H1 (cell line): ENCODE measurements at regions not wholly inside any gene's neighbourhood (a gene's known extent, or its start where the extent isn't known, plus 50 kb on each side); places are given as distances from the start of the nearest gene placed in this dataset.

ENCODE experiments used
- CTCF ChIA-PET: fragments of 300-600 bp; sonication (Branson Sonifier 250); formaldehyde crosslinking; loops from one replicate; lab custom pipeline; 2021; ENCODE audit not compliant: partially characterized antibody; lab: Charles Lee
- POLR2A ChIA-PET: fragments of 300-600 bp; sonication (Branson Sonifier 250); formaldehyde crosslinking; loops from one replicate; lab custom pipeline; 2021; ENCODE audit warnings: inconsistent platforms; ENCODE audit not compliant: partially characterized antibody; lab: Charles Lee
- DNase-seq, 2 experiments: peaks; one replicate each; pipeline versions ENCODE4 v3.0.0 to v3.0.0-alpha.2; 2010 to 2022; ENCODE audit warnings: low spot score in 2 of 2, low read depth in 1 of 2, mixed read lengths in 1 of 2
- FAIRE-seq: peaks from 2 replicates; lab custom pipeline; 2011; peaks lifted over from hg19 to GRCh38; lab: Jason Lieb, UNC
- H2AFZ ChIP-seq: 2 replicates; pipeline ENCODE4 v1.8.1; 2012; ENCODE audit warnings: low read length, inconsistent platforms
- H2AK5ac ChIP-seq: 2 replicates; pipeline ENCODE4 v1.6.1; 2013; ENCODE audit warnings: low read depth, low read length
- H2BK120ac ChIP-seq: replicated peaks from 2 replicates; pipeline ENCODE3; 2013; ENCODE audit warnings: low read depth, low read length, inconsistent platforms
- H2BK12ac ChIP-seq: 2 replicates; pipeline ENCODE4 v1.6.1; 2013; ENCODE audit warnings: low read depth, low read length
- H2BK15ac ChIP-seq: 2 replicates; pipeline ENCODE4 v1.6.1; 2013; ENCODE audit warnings: low read length
- H2BK20ac ChIP-seq: 2 replicates; pipeline ENCODE4 v1.6.1; 2013; ENCODE audit warnings: low read length
- H2BK5ac ChIP-seq: 2 replicates; pipeline ENCODE4 v1.6.1; 2013; ENCODE audit warnings: low read depth, low read length
- H3K14ac ChIP-seq: 2 replicates; pipeline ENCODE4 v1.6.1; 2013; ENCODE audit warnings: inconsistent platforms; ENCODE audit not compliant: insufficient read length
- H3K18ac ChIP-seq: 2 replicates; pipeline ENCODE4 v1.6.1; 2013; ENCODE audit warnings: low read length; ENCODE audit errors: extremely low read depth
- H3K23ac ChIP-seq: 2 replicates; pipeline ENCODE4 v1.6.1; 2013; ENCODE audit warnings: inconsistent platforms; ENCODE audit not compliant: insufficient read length
- H3K23me2 ChIP-seq: 2 replicates; pipeline ENCODE4 v1.6.1; 2013; ENCODE audit warnings: low read depth, low read length
- H3K27ac ChIP-seq: 2 replicates; pipeline ENCODE4 v1.6.1; 2011; ENCODE audit warnings: low read depth, low read length, inconsistent platforms
- H3K27me3 ChIP-seq, 4 experiments: replicated peaks in 1 of 4; 1 replicate in 1 of 4; 2 replicates in 3 of 4; pipeline versions ENCODE4 v1.6.1 to v1.8.1; 2011 to 2013; ENCODE audit warnings: low read length in 3 of 4, mild to moderate bottlenecking in 3 of 4, inconsistent platforms in 2 of 4, mixed read lengths in 2 of 4, moderate library complexity in 1 of 4; ENCODE audit not compliant: control insufficient read depth in 3 of 4, insufficient read depth in 3 of 4; ENCODE audit errors: extremely low read depth in 1 of 4
- H3K36me3 ChIP-seq, 4 experiments: 2 replicates each; pipeline versions ENCODE4 v1.6.1 to v1.8.1; 2011 to 2013; ENCODE audit warnings: mild to moderate bottlenecking in 4 of 4, low read length in 3 of 4, moderate library complexity in 2 of 4, control low read depth in 1 of 4, inconsistent platforms in 1 of 4; ENCODE audit not compliant: insufficient read depth in 4 of 4, control insufficient read depth in 2 of 4
- H3K4ac ChIP-seq: replicated peaks from 2 replicates; pipeline ENCODE3; 2013; ENCODE audit warnings: low read length, low read depth, mixed read lengths, inconsistent platforms; ENCODE audit not compliant: insufficient read length
- H3K4me1 ChIP-seq, 4 experiments: replicated peaks in 1 of 4; 1 replicate in 1 of 4; 2 replicates in 3 of 4; pipeline versions ENCODE4 v1.6.1 to v1.8.1; 2011 to 2013; ENCODE audit warnings: low read length in 3 of 4, inconsistent platforms in 2 of 4, mixed read lengths in 1 of 4; ENCODE audit not compliant: insufficient read depth in 4 of 4, control insufficient read depth in 3 of 4
- H3K4me2 ChIP-seq, 2 experiments: 2 replicates each; pipeline versions ENCODE4 v1.6.1 to v1.8.1; 2011 to 2013; ENCODE audit warnings: low read depth in 2 of 2, low read length in 2 of 2, control low read depth in 1 of 2, inconsistent platforms in 1 of 2, mild to moderate bottlenecking in 1 of 2; ENCODE audit not compliant: insufficient read depth in 1 of 2
- H3K4me3 ChIP-seq, 4 experiments: fragments of 200-600, 300-600 bp in 1 of 4; sonication (generic), shearing (Covaris generic), sonication (Bioruptor Twin) in 1 of 4; 2 replicates each; pipeline versions ENCODE4 v1.5.1 to v1.8.1; 2011 to 2016; ENCODE audit warnings: low read length in 4 of 4, low read depth in 3 of 4, control low read depth in 2 of 4, inconsistent platforms in 2 of 4, mild to moderate bottlenecking in 2 of 4, mixed read lengths in 1 of 4, moderate library complexity in 1 of 4; ENCODE audit not compliant: insufficient read depth in 2 of 4; ENCODE audit errors: extremely low read depth in 1 of 4
- H3K56ac ChIP-seq: replicated peaks from 2 replicates; pipeline ENCODE3; 2013; ENCODE audit warnings: low read depth, mild to moderate bottlenecking, mixed read lengths, low read length, inconsistent platforms; ENCODE audit not compliant: insufficient read length
- H3K79me1 ChIP-seq: 2 replicates; pipeline ENCODE4 v1.6.1; 2013; ENCODE audit warnings: low read depth, low read length, control low read depth
- H3K79me2 ChIP-seq, 2 experiments: 2 replicates each; pipeline versions ENCODE4 v1.6.1 to v1.8.1; 2012 to 2013; ENCODE audit warnings: low read length in 2 of 2, mild to moderate bottlenecking in 2 of 2, inconsistent platforms in 1 of 2; ENCODE audit not compliant: insufficient read depth in 2 of 2, control insufficient read depth in 1 of 2
- H3K9ac ChIP-seq, 4 experiments: replicated peaks in 1 of 4; 1 replicate in 1 of 4; 2 replicates in 3 of 4; pipeline versions ENCODE4 v1.6.1 to v1.8.1; 2011 to 2013; ENCODE audit warnings: low read depth in 3 of 4, low read length in 3 of 4, control low read depth in 2 of 4, mild to moderate bottlenecking in 2 of 4, moderate library complexity in 2 of 4, inconsistent platforms in 1 of 4; ENCODE audit errors: extremely low read depth in 1 of 4
- H3K9me3 ChIP-seq, 2 experiments: 2 replicates each; pipeline versions ENCODE4 v1.6.1 to v1.8.1; 2012 to 2013; ENCODE audit warnings: mild to moderate bottlenecking in 2 of 2, moderate library complexity in 2 of 2, control low read depth in 1 of 2, inconsistent platforms in 1 of 2, low read depth in 1 of 2, low read length in 1 of 2, mixed read lengths in 1 of 2; ENCODE audit not compliant: insufficient read depth in 2 of 2
- H4K20me1 ChIP-seq, 2 experiments: replicated peaks in 1 of 2; 2 replicates each; pipeline versions ENCODE3 to v1.8.1; 2011 to 2013; ENCODE audit warnings: inconsistent platforms in 2 of 2, low read length in 2 of 2, mild to moderate bottlenecking in 1 of 2; ENCODE audit not compliant: insufficient read depth in 2 of 2, control insufficient read depth in 1 of 2
- H4K5ac ChIP-seq: 2 replicates; pipeline ENCODE4 v1.6.1; 2013; ENCODE audit warnings: low read length, low read depth, mixed read lengths, inconsistent platforms; ENCODE audit not compliant: insufficient read length
- H4K8ac ChIP-seq: 2 replicates; pipeline ENCODE4 v1.8.0; 2013; ENCODE audit warnings: mild to moderate bottlenecking, moderate library complexity, low read length, inconsistent platforms; ENCODE audit not compliant: insufficient read depth; ENCODE audit errors: extremely low read depth
- H4K91ac ChIP-seq: replicated peaks from 2 replicates; pipeline ENCODE3; 2013; ENCODE audit warnings: low read length, mixed read lengths, inconsistent platforms; ENCODE audit not compliant: insufficient read length
- ATF2 ChIP-seq: IDR thresholded peaks from 2 replicates; pipeline ENCODE4 v1.6.1; 2012; ENCODE audit warnings: low read length, inconsistent platforms
- CTCF ChIP-seq, 3 experiments: IDR thresholded peaks; 1 replicate in 2 of 3; 2 replicates in 1 of 3; pipeline versions ENCODE4 v1.5.1 to v1.6.1; 2011; ENCODE audit warnings: low read length in 3 of 3, mild to moderate bottlenecking in 3 of 3, inconsistent platforms in 2 of 3, low read depth in 1 of 3, moderate library complexity in 1 of 3; ENCODE audit not compliant: insufficient read depth in 1 of 3; ENCODE audit errors: control extremely low read depth in 1 of 3
- E2F6 ChIP-seq: IDR thresholded peaks from 2 replicates; pipeline ENCODE4 v1.6.1; 2012; ENCODE audit warnings: inconsistent platforms
- EP300 ChIP-seq, 2 experiments: IDR thresholded peaks; 1 replicate in 1 of 2; 2 replicates in 1 of 2; pipeline ENCODE4 v1.6.1; 2011 to 2012; ENCODE audit warnings: low read depth in 2 of 2, low read length in 2 of 2, mild to moderate bottlenecking in 2 of 2, borderline replicate concordance in 1 of 2, inconsistent platforms in 1 of 2, moderate library complexity in 1 of 2
- EZH2 ChIP-seq: fragments of 200-600 bp; sonication (generic); IDR thresholded peaks from 2 replicates; pipeline ENCODE4 v1.7.1; 2012; ENCODE audit warnings: low read depth, mild to moderate bottlenecking, moderate library complexity, low read length, inconsistent platforms; ENCODE audit not compliant: severe bottlenecking
- RAD21 ChIP-seq, 2 experiments: IDR thresholded peaks in 1 of 2; conservative IDR thresholded peaks in 1 of 2; 2 replicates each; pipeline ENCODE4 v1.6.1; 2011; ENCODE audit warnings: low read depth in 2 of 2, low read length in 2 of 2, improper control_type of control experiment in 1 of 2, inconsistent platforms in 1 of 2, mild to moderate bottlenecking in 1 of 2, moderate library complexity in 1 of 2
- RXRA ChIP-seq: IDR thresholded peaks from 2 replicates; pipeline ENCODE4 v1.6.1; 2011; ENCODE audit warnings: low read depth, mild to moderate bottlenecking, low read length, moderate library complexity; ENCODE audit not compliant: insufficient read depth
- SIRT6 ChIP-seq: IDR thresholded peaks from one replicate; pipeline ENCODE4 v1.7.1; 2012; ENCODE audit warnings: low read length, inconsistent platforms
- SP1 ChIP-seq: IDR thresholded peaks from 2 replicates; pipeline ENCODE4 v1.6.1; 2011; ENCODE audit warnings: low read depth, low read length

DNA sequence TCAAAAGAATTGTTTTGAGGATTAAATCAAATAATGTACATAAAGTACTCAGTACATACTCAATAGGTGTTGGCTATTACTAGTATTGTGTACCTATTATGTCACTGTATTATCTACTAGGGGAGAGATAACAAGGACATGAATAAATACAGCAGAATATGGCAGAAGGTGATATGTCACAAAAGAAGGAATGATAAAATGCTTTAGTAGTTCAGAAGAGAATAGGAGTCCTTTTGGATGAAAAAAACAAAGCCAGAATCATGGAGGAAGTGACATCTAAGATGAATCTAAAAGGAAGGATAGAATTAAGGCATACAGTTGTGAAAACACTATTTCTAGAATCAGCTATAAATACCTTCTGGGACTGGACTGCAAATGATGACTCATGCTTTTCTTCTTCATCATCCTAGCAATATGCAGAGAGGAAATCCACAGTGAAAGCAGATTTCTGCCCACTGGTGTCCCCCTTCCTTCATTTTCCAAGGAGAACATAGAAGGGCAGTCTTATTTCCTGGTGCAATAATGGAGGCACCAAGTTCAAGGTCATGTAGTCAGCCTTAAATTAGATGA lies 98.7 kb downstream of the GLUD2 start:
- H4K5ac ChIP-seq = no peak overlapping the region
- no peak overlapping the region for H2BK12ac ChIP-seq
- no peaks in the 10 kb centered on the region for H3K36me3 ChIP-seq
- H3K56ac ChIP-seq = no peak overlapping the region
- H3K23ac ChIP-seq = no peak overlapping the region
- H3K79me2 ChIP-seq = no peaks in the 10 kb centered on the region
- no peaks in the 10 kb centered on the region for H3K23me2 ChIP-seq
- DNase-seq (no peak), FAIRE-seq (no peak)
- peaks cover 0 to 4% of the 10 kb centered on the region in 2 experiments; a peak in 3 of 4 replicates for H3K9me3 ChIP-seq
- no peak overlapping the region for H2BK120ac ChIP-seq
- H3K79me1 ChIP-seq = no peaks in the 10 kb centered on the region
- H3K4me2 ChIP-seq = no peak overlapping the region
- ChIA-PET CTCF (no interaction called here), POLR2A (no interaction called here)
- no peaks in the 10 kb centered on the region; a peak in 1 of 7 replicates for H3K27me3 ChIP-seq
- no peaks in the 10 kb centered on the region for H3K4me1 ChIP-seq
- no peak overlapping the region for H2AK5ac ChIP-seq
- no peak overlapping the region for H4K8ac ChIP-seq
- H4K91ac ChIP-seq = no peak overlapping the region
- H2BK20ac ChIP-seq = no peak overlapping the region
- H3K9ac ChIP-seq = no peak overlapping the region
- no peak overlapping the region for H3K18ac ChIP-seq
- H3K27ac ChIP-seq = no peak overlapping the region
- no peak overlapping the region for H3K4me3 ChIP-seq
- H3K4ac ChIP-seq = no peak overlapping the region
- H2BK5ac ChIP-seq = no peak overlapping the region
- H3K14ac ChIP-seq = no peak overlapping the region
- H4K20me1 ChIP-seq = no peaks in the 10 kb centered on the region
- H2BK15ac ChIP-seq = no peak overlapping the region
- H2AFZ ChIP-seq = no peak overlapping the region
- TF ChIP-seq EP300 (IDR thresholded peaks at IDR 0.05; ENCODE audit: borderline replicate concordance in 1 of 2, low read depth in 2 of 2, low read length in 2 of 2) = no peak
- no peak for TF ChIP-seq CTCF (IDR thresholded peaks at IDR 0.05; ENCODE audit: control extremely low read depth in 1 of 3, insufficient read depth in 1 of 3, low read depth in 1 of 3, low read length in 3 of 3)
- no peak for TF ChIP-seq RAD21 (IDR thresholded peaks at IDR 0.05 in 1 of 2, conservative IDR thresholded peaks at IDR 0.05 in 1 of 2; ENCODE audit: low read depth in 2 of 2, low read length in 2 of 2)
- TF ChIP-seq E2F6 = no peak
- TF ChIP-seq RXRA = no peak
- TF ChIP-seq SIRT6 = no peak
- TF ChIP-seq EZH2 = no peak
- no peak for TF ChIP-seq ATF2
- no peak for TF ChIP-seq SP1
